HepG2 (cell line): ENCODE measurements at regions not wholly inside any gene's neighbourhood (a gene's known extent, or its start where the extent isn't known, plus 50 kb on each side); places are given as distances from the start of the nearest gene placed in this dataset.

Source experiments
- ATAC-seq: fragments of 200-7000 bp; cut with Tn5 transposase; 3 replicates; pipeline ENCODE4 v1.9.1; 2020; ENCODE audit warnings: mild to moderate bottlenecking, moderate library complexity
- BruUV-seq: library from RNA; stranded (reverse); fragments of 400-500 nt; replicated peaks from 2 replicates; lab custom pipeline; 2021; lab: Mats Ljungman, UMichigan
- CTCF ChIA-PET: fragments of 300-600 bp; formaldehyde crosslinking; extraction: SDS; loops from one replicate; lab custom pipeline; 2021; ENCODE audit warnings: low total read pairs, inconsistent platforms, low intra/inter-chr PET ratio; lab: Yijun Ruan, JAX
- POLR2A ChIA-PET: fragments of 350-600 bp; sonication (Branson Sonifier 250); formaldehyde crosslinking; loops from one replicate; lab custom pipeline; 2020; ENCODE audit warnings: antibody characterized with exemption, inconsistent platforms; lab: Yijun Ruan, JAX
- DNase-seq: peaks from one replicate; pipeline ENCODE4 v3.0.0-alpha.2; 2015; ENCODE audit warnings: low spot score
- FAIRE-seq: peaks from 3 replicates; lab custom pipeline; 2011; peaks lifted over from hg19 to GRCh38; lab: Jason Lieb, UNC
- H2AFZ ChIP-seq: one replicate; pipeline ENCODE4 v1.6.1; 2011; ENCODE audit warnings: low read length, inconsistent platforms
- H3K27ac ChIP-seq: fragments of 300-600 bp; 3 replicates; pipeline ENCODE4 v1.8.0; 2011; ENCODE audit warnings: mixed run types, mild to moderate bottlenecking, mixed read lengths, low read length, inconsistent platforms; ENCODE audit not compliant: insufficient read depth; ENCODE audit errors: extremely low read length
- H3K27me3 ChIP-seq, 2 experiments: fragments of 200-600 bp in 1 of 2; 2 replicates in 1 of 2; 3 replicates in 1 of 2; pipeline versions ENCODE4 v1.6.0 to v1.8.0; 2011; ENCODE audit warnings: low read length in 2 of 2, mild to moderate bottlenecking in 2 of 2, moderate library complexity in 2 of 2, inconsistent platforms in 1 of 2; ENCODE audit not compliant: insufficient read depth in 2 of 2, control insufficient read depth in 1 of 2
- H3K36me3 ChIP-seq, 2 experiments: fragments of 200-600 bp in 1 of 2; replicated peaks in 1 of 2; 2 replicates in 1 of 2; 3 replicates in 1 of 2; pipeline versions ENCODE4 v1.5.1 to v1.8.0; 2011; ENCODE audit warnings: low read length in 2 of 2, inconsistent platforms in 1 of 2; ENCODE audit not compliant: insufficient read depth in 2 of 2, control insufficient read depth in 1 of 2
- H3K4me1 ChIP-seq: 2 replicates; pipeline ENCODE4 v1.5.1; 2012; ENCODE audit warnings: low read length, inconsistent platforms; ENCODE audit not compliant: insufficient read depth
- H3K4me2 ChIP-seq: 2 replicates; pipeline ENCODE4 v1.6.0; 2011; ENCODE audit warnings: low read depth, low read length, inconsistent platforms
- H3K4me3 ChIP-seq, 3 experiments: fragments of 200-600 bp in 1 of 3; sonication (generic), shearing (Covaris generic) in 1 of 3; replicated peaks in 1 of 3; 2 replicates each; pipeline ENCODE4 v1.5.1; 2011 to 2016; ENCODE audit warnings: low read length in 3 of 3, inconsistent platforms in 2 of 3, low read depth in 2 of 3, mild to moderate bottlenecking in 2 of 3, control low read depth in 1 of 3, mixed read lengths in 1 of 3; ENCODE audit not compliant: insufficient read depth in 1 of 3
- H3K79me2 ChIP-seq: one replicate; pipeline ENCODE4 v1.6.1; 2011; ENCODE audit warnings: low read length, inconsistent platforms; ENCODE audit not compliant: insufficient read depth
- H3K9ac ChIP-seq: 2 replicates; pipeline ENCODE4 v1.6.0; 2011; ENCODE audit warnings: mild to moderate bottlenecking, low read depth, low read length, inconsistent platforms; ENCODE audit not compliant: insufficient read depth
- H3K9me3 ChIP-seq: 2 replicates; pipeline ENCODE4 v1.5.1; 2012; ENCODE audit warnings: mild to moderate bottlenecking, low read length
- H4K20me1 ChIP-seq: 2 replicates; pipeline ENCODE4 v1.6.0; 2011; ENCODE audit warnings: inconsistent platforms, mild to moderate bottlenecking, low read length, moderate library complexity; ENCODE audit not compliant: insufficient read depth
- AHR ChIP-seq: IDR thresholded peaks from 2 replicates; pipeline ENCODE4 v1.6.1; 2018; ENCODE audit warnings: missing genetic modification reagents, missing compliant biosample characterization
- CBX1 ChIP-seq: IDR thresholded peaks from one replicate; pipeline ENCODE4 v1.6.1; 2016; ENCODE audit warnings: antibody characterized with exemption, low read depth
- FOXO1 ChIP-seq: sonication (generic); formaldehyde crosslinking; IDR thresholded peaks from 2 replicates; pipeline ENCODE4 v1.4.0; 2020; ENCODE audit warnings: missing genetic modification reagents
- JUN ChIP-seq: sonication (generic); formaldehyde crosslinking; IDR thresholded peaks from 2 replicates; pipeline ENCODE4 v1.4.0; 2020; ENCODE audit warnings: mild to moderate bottlenecking, missing genetic modification reagents
- NCOA2 ChIP-seq: sonication (generic); formaldehyde crosslinking; IDR thresholded peaks from 2 replicates; pipeline ENCODE4 v1.8.0; 2022; ENCODE audit warnings: inconsistent platforms
- ONECUT2 ChIP-seq: sonication (generic); formaldehyde crosslinking; IDR thresholded peaks from 2 replicates; pipeline ENCODE4 v1.4.0; 2020; ENCODE audit warnings: missing genetic modification reagents
- RFX1 ChIP-seq: fragments of 450-650 bp; IDR thresholded peaks from 2 replicates; pipeline ENCODE4 v1.6.1; 2017
- TAF15 ChIP-seq: fragments of 200-400 bp; formaldehyde crosslinking; IDR thresholded peaks from one replicate; pipeline ENCODE4 v1.6.1; 2018; ENCODE audit warnings: mild to moderate bottlenecking, low read depth, low read length; ENCODE audit not compliant: poor library complexity, severe bottlenecking
- ZNF256 ChIP-seq: sonication (generic); formaldehyde crosslinking; conservative IDR thresholded peaks from 2 replicates; pipeline ENCODE4 v1.4.0; 2020; ENCODE audit warnings: missing genetic modification reagents
- ZNF383 ChIP-seq: sonication (generic); formaldehyde crosslinking; IDR thresholded peaks from 2 replicates; pipeline ENCODE4 v1.4.0; 2020; ENCODE audit warnings: missing genetic modification reagents, mild to moderate bottlenecking, borderline replicate concordance
- ZNF7 ChIP-seq: IDR thresholded peaks from 2 replicates; pipeline ENCODE4 v1.6.1; 2016; ENCODE audit warnings: missing biosample characterization, missing genetic modification reagents
- ZNF737 ChIP-seq: sonication (generic); formaldehyde crosslinking; IDR thresholded peaks from 2 replicates; pipeline ENCODE4 v1.5.0; 2020; ENCODE audit warnings: missing genetic modification reagents, mild to moderate bottlenecking, borderline replicate concordance
- ZNF775 ChIP-seq: sonication (generic); formaldehyde crosslinking; IDR thresholded peaks from 2 replicates; pipeline ENCODE4 v1.4.0; 2020; ENCODE audit warnings: missing genetic modification reagents, mild to moderate bottlenecking, moderate library complexity, borderline replicate concordance
- WGBS: methylation state at CpG from one replicate; pipeline ENCODE4 v1.1.6; 2017; ENCODE audit warnings: low lambda C conversion rate; 5-methylcytosine and 5-hydroxymethylcytosine counted together
- in situ Hi-C: cut with HindIII; loops from 2 replicates; pipeline ENCODE4 v1.10.0; 2017; ENCODE audit warnings: low pct_unique_long_range_greater_than_20kb; ENCODE audit not compliant: extremely low pct_ligation_motif_present
- intact Hi-C: fragments of 100-400 bp; cut with micrococcal nuclease; formaldehyde crosslinking; loops from one replicate; pipeline ENCODE4 v1.10.0; 2022; ENCODE audit not compliant: unreplicated experiment

DNA sequence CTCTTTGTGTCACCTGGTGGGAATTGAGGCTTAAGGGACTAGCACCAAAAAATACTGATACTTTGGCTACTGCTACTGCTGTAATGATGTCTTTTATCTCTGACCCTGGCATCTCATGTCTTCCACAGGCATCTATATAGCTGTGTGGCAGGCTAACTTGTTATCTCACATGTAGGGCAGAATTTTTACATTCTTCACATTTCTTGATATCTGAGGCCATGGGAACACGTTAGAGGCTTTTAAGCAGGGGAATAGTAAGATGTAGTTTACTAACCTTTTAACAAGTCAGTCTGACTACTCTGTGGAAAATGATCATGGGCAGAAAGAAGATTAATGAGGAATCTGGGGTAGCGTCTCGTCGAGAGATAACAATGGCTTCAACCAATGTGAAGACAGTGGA is 498.4 kb downstream of the PCNX1 start:
- H3K4me1 ChIP-seq = peaks cover 2% of the 10 kb centered on the region
- H3K36me3 ChIP-seq = no peaks in the 10 kb centered on the region
- no peak overlapping the region for H2AFZ ChIP-seq
- DNase-seq = no peak
- H3K79me2 ChIP-seq = no peaks in the 10 kb centered on the region
- no peaks in the 10 kb centered on the region for H4K20me1 ChIP-seq
- H3K27me3 ChIP-seq = no peaks in the 10 kb centered on the region
- 91% methylated on average over 4 of the region's 4 CpGs for WGBS
- no peak overlapping the region for H3K4me3 ChIP-seq
- POLR2A ChIA-PET = no interaction called here
- BruUV-seq = no TSS peak
- CTCF ChIA-PET = no interaction called here
- no peak for ATAC-seq
- intact Hi-C loops = no loop called here
- H3K4me2 ChIP-seq = no peak overlapping the region
- no peak for TF ChIP-seq ZNF775 (CRISPR knock-in tag)
- no peak for TF ChIP-seq ZNF737 (CRISPR knock-in tag)
- TF ChIP-seq ZNF256 = no peak
- no peak for TF ChIP-seq JUN (CRISPR knock-in tag)
- TF ChIP-seq AHR (CRISPR knock-in tag) = no peak
- no peak for TF ChIP-seq RFX1
- no peak for TF ChIP-seq CBX1
- TF ChIP-seq ZNF7 = no peak
- no peak for TF ChIP-seq ZNF383 (CRISPR knock-in tag)
- no peak for TF ChIP-seq NCOA2 (CRISPR knock-in tag)
- FAIRE-seq = no peak
- no peak overlapping the region for H3K9ac ChIP-seq
- in situ Hi-C loops = loop anchor here (10.0 kb wide), 1 partner anchor 271 kb away; no protein-coding TSS in a partner anchor
- H3K27ac ChIP-seq = no peak overlapping the region
- H3K9me3 ChIP-seq = no peaks in the 10 kb centered on the region

DNA sequence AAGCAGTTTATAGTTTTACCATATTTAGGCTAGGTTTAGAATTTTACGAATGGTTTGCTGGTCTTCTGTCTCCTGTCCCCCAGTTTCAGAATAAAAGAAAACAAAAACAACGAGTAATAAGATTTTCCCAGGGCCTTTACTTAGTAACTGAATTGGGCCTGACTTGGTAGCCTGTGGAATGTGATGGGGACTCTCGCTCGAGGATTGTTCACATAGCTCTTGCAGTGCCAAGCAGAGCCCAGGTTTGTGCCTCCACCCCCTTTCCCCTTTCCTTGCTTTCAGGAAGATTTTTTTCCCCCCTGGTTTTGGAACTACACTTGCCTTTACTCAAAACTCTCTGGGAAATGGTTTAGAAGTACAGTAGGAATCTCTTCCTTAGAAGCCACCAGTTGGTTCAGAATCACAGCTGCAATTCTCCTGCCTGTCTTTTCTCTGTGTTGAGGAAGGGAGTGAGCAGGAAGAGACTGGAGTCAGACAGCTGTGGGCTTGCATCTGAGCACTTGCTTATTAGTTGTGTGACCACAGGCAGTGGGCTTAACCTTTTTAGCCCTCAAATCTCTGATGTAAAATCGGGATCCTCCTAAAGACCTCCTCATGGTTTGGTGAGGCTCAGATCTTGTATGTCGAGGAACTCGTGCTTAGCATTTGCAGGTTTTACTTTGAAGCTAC is 501.2 kb downstream of the PCNX1 start:
- Histone ChIP-seq H3K36me3 (no peaks in the 10 kb centered on the region), H3K4me2 (no peak overlapping the region), H3K27me3 (no peaks in the 10 kb centered on the region), H4K20me1 (no peaks in the 10 kb centered on the region), H3K27ac (no peak overlapping the region), H3K9ac (no peak overlapping the region), H2AFZ (no peak overlapping the region), H3K9me3 (no peaks in the 10 kb centered on the region), H3K4me1 (peaks cover 13% of the 10 kb centered on the region), H3K79me2 (no peaks in the 10 kb centered on the region), H3K4me3 (no peak overlapping the region)
- ChIA-PET CTCF (no interaction called here), POLR2A (no interaction called here)
- TF ChIP-seq ONECUT2 (CRISPR knock-in tag) (no peak), TAF15 (no peak), FOXO1 (CRISPR knock-in tag) (no peak)
- no peak for FAIRE-seq
- no TSS peak for BruUV-seq
- intact Hi-C loops = no loop called here
- no peak for ATAC-seq
- in situ Hi-C loops = loop anchor here (10.0 kb wide), 1 partner anchor 274 kb away; no protein-coding TSS in a partner anchor
- DNase-seq = no peak
- WGBS = 92% methylated on average over 7 of the region's 7 CpGs
